ENCODE measurements at regions not wholly inside any gene's neighbourhood (a gene's known extent, or its start where the extent isn't known, plus 50 kb on each side); places are given as distances from the start of the nearest gene placed in this dataset.

GRCh38 chr3:64974401-64974800 is 286.6 kb upstream of the ADAMTS9 start:
- TF ChIP-seq POLR2A (IDR thresholded peaks at IDR 0.05) = no peak
- no peak for TF ChIP-seq POLR2AphosphoS5 (IDR thresholded peaks at IDR 0.05)
- TF ChIP-seq CTCF (IDR thresholded peaks at IDR 0.05) = no peak
- no peak for TF ChIP-seq EP300 (IDR thresholded peaks at IDR 0.05)

Data from gastroesophageal sphincter (tissue), 3 donors.